HG03108 (cell line): ENCODE measurements at regions not wholly inside any gene's neighbourhood (a gene's known extent, or its start where the extent isn't known, plus 50 kb on each side); places are given as distances from the start of the nearest gene placed in this dataset.
"Not testable (repeated sequence)": the region's sequence is repeated elsewhere in the genome, so short reads cannot be mapped to it uniquely, and the experiment has no call there.

Experiments
- ATAC-seq: cut with Tn5 transposase; IDR thresholded peaks from one replicate; pipeline ENCODE4 v1.9.1; 2021; ENCODE audit warnings: moderate library complexity; ENCODE audit not compliant: unreplicated experiment

- no peak for ATAC-seq
Observed at GRCh38 chr17:74128456-74129211, 74.8 kb upstream of the RPL38 start.

- ATAC-seq = not testable (repeated sequence)
Observed at GRCh38 chr17:74129800-74130199, 73.7 kb upstream of the RPL38 start.

- no peak for ATAC-seq
Observed at GRCh38 chr17:74130276-74130675, 73.2 kb upstream of the RPL38 start.

- ATAC-seq = no peak
Observed at GRCh38 chr17:74130841-74131240, 72.6 kb upstream of the RPL38 start.

GRCh38 chr17:74132354-74132753 lies 71.1 kb upstream of the RPL38 start:
- no peak for ATAC-seq

GRCh38 chr17:74133740-74134139 lies 69.7 kb upstream of the RPL38 start:
- no peak for ATAC-seq

GRCh38 chr17:74134234-74134633 lies 69.2 kb upstream of the RPL38 start:
- not testable (repeated sequence) for ATAC-seq

GRCh38 chr17:74134991-74135390 lies 68.5 kb upstream of the RPL38 start:
- ATAC-seq = no peak

- ATAC-seq = no peak
Observed at GRCh38 chr17:74135391-74136167, 67.9 kb upstream of the RPL38 start.

GRCh38 chr17:74137416-74137815 lies 66.1 kb upstream of the RPL38 start:
- ATAC-seq = no peak

GRCh38 chr17:74139120-74139519 lies 64.4 kb upstream of the RPL38 start:
- no peak for ATAC-seq

GRCh38 chr17:74140282-74140681 lies 63.2 kb upstream of the RPL38 start:
- ATAC-seq = no peak

- no peak for ATAC-seq
Observed at GRCh38 chr17:74141612-74142011, 61.9 kb upstream of the RPL38 start.

- not testable (repeated sequence) for ATAC-seq
Observed at GRCh38 chr17:74143318-74143717, 60.2 kb upstream of the RPL38 start.

GRCh38 chr17:74145756-74146155 lies 57.7 kb upstream of the RPL38 start:
- no peak for ATAC-seq

- ATAC-seq = no peak
Observed at GRCh38 chr17:74146196-74146595, 57.3 kb upstream of the RPL38 start.

- no peak for ATAC-seq
Observed at GRCh38 chr17:74147056-74147835, 56.2 kb upstream of the RPL38 start.

- ATAC-seq = no peak
Observed at GRCh38 chr17:74147966-74148365, 55.5 kb upstream of the RPL38 start.

- ATAC-seq = no peak
Observed at GRCh38 chr17:74148446-74148845, 55.0 kb upstream of the RPL38 start.

GRCh38 chr17:74148901-74149596 lies 54.4 kb upstream of the RPL38 start:
- no peak for ATAC-seq
